Esophagus muscularis mucosa (tissue), 4 donors: ENCODE measurements at regions not wholly inside any gene's neighbourhood (a gene's known extent, or its start where the extent isn't known, plus 50 kb on each side); places are given as distances from the start of the nearest gene placed in this dataset.

ENCODE experiments used
- EP300 ChIP-seq: sonication (generic); formaldehyde crosslinking; IDR thresholded peaks from one replicate; pipeline ENCODE4 v1.6.1; 2017; ENCODE audit warnings: antibody characterized with exemption
- POLR2A ChIP-seq: fragments of 450-650 bp; IDR thresholded peaks from one replicate; pipeline ENCODE4 v1.6.1; 2017; ENCODE audit warnings: antibody characterized with exemption, moderate library complexity, mild to moderate bottlenecking, low read depth
- POLR2AphosphoS5 ChIP-seq, 2 donors: sonication (generic); formaldehyde crosslinking; IDR thresholded peaks; one replicate each; pipeline ENCODE4 v1.6.1; 2017; ENCODE audit warnings: antibody characterized with exemption in 2 of 2
- TF ChIP-seq, protein P1 (sequence below), 3 experiments: fragments of 200-600 bp in 2 of 3; fragments of 450-650 bp in 1 of 3; sonication (generic) in 2 of 3; IDR thresholded peaks; one replicate each; pipeline ENCODE4 v1.5.1; 2017 to 2019; ENCODE audit warnings: antibody characterized with exemption in 3 of 3, mild to moderate bottlenecking in 2 of 3, moderate library complexity in 1 of 3

DNA sequence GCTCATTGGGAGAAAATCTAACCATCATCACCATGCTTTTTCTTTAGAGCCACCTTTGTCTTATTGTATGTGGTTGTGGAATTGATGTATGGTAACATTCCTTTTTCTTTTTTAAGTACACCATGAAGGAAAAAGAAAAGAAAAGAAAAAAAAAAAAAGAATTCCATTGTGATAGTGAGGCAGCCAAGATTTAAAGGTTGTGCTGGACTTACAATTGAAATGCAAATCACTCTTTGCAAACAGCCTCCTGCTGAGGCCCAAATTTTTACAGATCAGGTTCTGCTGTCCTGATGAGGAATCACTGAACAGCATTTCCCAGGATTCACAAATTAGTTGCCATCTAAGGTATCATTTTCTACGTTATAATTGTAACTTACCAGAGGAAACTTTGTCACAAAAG is 1101.0 kb upstream of the FANCL start:
- TF ChIP-seq POLR2A (no peak), EP300 (no peak), POLR2AphosphoS5 (IDR thresholded peaks at IDR 0.05) (no peak)
- TF ChIP-seq, protein P1, sequence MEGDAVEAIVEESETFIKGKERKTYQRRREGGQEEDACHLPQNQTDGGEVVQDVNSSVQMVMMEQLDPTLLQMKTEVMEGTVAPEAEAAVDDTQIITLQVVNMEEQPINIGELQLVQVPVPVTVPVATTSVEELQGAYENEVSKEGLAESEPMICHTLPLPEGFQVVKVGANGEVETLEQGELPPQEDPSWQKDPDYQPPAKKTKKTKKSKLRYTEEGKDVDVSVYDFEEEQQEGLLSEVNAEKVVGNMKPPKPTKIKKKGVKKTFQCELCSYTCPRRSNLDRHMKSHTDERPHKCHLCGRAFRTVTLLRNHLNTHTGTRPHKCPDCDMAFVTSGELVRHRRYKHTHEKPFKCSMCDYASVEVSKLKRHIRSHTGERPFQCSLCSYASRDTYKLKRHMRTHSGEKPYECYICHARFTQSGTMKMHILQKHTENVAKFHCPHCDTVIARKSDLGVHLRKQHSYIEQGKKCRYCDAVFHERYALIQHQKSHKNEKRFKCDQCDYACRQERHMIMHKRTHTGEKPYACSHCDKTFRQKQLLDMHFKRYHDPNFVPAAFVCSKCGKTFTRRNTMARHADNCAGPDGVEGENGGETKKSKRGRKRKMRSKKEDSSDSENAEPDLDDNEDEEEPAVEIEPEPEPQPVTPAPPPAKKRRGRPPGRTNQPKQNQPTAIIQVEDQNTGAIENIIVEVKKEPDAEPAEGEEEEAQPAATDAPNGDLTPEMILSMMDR (IDR thresholded peaks at IDR 0.05): no peak
